ENCODE measurements at regions not wholly inside any gene's neighbourhood (a gene's known extent, or its start where the extent isn't known, plus 50 kb on each side); places are given as distances from the start of the nearest gene placed in this dataset.

DNA sequence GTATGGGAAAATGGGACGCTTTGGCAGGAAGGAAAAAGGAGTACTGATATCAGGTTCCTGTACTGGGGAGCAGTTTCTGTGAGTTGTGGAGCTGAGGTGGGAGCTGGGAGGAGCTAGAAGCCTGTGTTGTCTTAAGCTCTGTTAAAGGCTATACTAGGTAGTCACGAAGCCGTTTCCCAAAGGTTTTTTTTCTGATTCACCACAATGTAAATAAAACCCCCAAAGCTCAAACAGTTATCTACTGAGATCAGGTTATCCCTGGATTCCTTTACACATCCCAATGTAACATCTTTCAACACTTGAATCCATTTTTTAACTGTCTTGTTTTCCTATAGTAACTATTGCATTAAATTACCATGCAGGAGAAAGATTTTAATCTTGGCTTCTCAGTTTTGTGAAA, 297.4 kb upstream of the SFRP2 start:
- DNase-seq, result no peak

DNA sequence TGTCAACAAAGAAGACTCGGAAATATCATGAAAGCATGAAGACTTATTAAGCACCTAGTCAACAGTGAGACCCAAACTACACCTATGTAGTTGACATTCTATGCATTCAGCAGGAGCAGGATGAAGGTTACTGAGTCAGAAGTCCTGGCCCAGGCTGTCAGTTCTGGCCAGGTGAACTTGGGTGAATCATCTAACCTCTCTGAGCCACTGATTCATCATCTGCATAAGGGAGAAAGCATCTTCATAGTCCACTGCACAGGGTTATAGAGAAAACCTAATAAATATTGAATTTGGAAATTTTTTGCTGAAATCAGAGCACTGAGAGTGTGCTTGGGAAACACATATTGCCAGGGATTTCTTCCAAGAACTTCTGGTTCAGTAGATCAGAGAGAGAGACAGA, 296.0 kb upstream of the SFRP2 start:
- DNase-seq, result no peak

DNA sequence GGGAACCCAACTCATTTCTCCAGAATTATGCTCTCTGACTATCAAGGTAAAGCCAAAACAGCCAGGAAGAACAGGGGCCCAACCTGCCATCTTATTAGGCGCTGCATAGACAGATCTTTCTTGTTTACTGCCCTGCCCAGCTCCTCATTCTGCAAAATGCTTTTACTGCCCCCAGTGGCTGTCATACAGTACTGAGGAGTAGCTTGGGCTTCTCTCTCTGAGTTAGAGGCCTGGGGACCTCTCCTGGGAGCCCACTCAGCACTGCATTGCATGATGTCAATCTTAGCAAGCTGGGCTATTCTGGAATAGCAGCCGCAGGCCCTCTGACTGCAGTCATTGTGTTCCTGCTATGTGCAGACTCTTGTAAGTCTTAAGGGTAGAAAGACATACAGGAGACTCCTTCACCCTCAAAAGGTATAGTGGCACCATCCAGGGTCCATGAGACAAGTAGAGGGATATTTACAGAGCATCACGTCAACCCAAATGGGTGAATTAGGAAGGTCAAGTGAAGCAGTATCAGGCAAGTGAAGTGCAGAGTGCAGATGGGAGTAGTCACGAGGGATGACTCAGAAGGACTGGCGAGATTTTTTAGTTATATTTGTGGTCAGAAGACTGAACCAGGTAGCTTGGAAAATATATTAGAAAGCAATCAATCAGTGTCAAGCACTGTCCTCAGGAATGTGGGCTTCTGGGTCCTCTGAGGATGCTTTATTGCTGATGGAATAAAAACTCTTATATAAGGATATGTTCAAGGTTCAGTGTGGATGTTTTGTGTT, 294.1 kb upstream of the SFRP2 start:
- no peak for DNase-seq

DNA sequence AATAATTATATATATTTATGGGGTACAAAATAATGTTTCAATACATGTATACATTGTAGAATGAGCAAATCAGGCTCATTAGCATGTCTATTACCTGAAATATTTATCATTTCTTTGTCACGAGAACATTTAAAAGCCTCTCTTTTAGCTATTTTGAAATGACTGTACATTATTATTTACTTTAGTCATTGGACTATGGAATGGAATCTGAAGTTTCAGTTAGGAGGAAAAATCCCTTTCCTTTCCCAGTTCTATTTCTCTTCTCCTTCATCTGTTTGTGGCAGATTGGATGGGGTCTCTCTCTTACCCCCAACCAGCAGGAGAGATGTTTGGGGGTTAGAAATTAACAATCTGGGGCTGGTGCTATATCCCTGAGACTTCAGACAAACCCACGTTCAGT, 292.5 kb upstream of the SFRP2 start:
- DNase-seq, result no peak

DNA sequence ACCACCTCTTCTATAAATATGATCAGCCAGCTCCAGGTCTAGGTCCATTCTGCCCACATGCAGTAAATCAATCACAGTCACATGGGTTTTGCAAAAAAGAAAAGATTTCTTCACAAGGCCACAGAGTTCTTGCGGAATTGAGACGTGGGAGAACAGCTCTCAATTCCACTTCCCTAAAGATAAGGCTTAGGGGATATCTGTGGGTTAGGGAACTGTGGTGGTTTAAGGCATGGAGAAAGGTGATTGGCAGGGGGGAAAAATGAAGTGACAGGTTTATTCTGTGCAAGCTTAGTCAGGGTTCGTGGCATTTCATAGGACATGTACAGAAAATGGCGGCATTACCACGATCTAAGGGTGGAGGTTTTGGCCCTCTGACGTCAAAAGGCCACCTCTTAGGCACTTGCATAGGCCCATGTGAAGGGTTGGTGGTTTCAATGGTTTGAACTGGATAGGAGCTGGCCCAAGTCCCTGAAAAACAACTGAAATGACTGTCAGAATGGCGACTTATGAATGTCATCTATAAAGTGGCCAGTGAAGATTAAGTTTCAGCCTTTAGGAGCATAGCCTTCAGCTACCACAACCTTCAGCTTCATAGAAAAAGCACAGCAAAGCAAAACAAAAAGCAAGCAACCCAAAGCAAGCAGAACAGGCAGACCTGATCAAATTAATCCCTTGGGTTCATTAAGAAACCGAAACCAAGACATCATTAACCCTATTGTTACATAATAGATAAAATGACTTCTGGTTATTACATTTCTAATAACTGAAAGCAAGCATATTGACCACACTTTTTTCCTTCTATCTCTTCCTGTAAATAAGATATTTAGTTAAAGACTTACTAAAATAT, 289.8 kb upstream of the SFRP2 start:
- DNase-seq, result no peak

DNA sequence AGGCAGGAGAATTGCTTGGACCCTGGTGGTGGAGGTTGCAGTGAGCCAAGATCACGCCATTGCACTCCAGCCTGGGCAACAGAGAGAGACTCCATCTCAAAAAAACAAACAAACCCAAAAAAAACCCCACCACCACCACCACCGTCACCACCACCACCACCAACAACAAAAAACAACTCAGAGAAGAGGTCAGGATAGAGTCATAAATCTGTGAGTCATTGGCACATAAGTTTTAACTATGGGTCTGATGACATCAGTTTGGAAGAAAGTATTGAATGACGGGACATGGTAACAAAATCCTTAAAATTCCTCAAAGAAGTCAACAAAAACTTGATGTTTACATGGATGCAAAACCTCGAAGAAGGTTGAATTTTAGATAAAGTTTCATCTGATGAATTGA, 288.0 kb upstream of the SFRP2 start:
- no peak for DNase-seq

DNA sequence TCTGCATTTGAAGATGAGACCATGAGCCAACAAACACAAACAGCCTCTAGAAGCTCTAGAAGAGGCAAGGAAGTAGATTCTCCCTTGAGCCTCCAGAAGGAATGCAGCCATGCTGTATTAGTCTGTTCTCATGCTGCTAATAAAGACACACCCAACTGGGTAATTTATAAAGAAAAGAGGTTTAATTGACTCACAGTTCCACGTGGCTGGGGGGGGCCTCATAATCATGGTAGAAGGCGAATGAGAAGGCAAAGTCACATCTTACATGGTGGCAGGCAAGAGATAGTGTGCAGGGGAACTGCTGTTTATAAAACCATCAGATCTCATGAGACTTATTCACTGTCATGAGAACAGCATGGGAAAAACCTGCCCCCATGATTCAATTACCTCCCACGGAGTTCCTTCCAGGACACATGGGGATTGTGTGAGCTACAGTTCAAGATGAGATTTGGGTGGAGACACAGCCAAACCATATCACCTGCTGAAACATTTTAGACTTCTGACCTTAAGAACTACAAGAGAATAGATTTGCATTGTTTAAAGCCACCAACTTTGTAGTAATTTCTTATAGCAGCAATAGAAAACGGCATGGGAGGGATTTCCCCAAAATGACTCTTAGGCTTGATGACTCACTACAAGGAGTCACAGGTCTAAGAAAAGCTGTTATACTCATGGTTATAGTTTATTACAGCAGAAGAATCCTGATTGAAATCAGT, 284.4 kb upstream of the SFRP2 start:
- DNase-seq, result no peak

DNA sequence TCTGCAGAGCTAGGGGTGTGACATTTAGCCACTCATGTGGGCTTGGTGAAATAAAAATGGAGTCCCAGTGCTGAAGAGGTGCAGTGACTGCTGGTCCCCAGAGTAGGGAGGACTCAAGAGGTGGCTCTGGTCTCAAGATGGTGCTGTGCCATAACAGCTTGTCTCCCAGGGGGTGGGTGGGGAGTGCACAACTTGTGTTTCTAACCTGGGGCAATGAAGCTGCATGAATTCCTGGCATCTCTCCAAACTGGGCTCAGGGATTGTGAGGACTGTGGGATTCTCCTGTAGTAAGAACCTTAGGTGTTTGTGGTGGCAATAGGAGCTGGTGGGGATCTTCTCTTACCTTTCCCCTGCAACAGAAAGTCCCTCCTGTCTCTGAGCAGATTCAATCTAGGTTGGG, 278.9 kb upstream of the SFRP2 start:
- DNase-seq, result no peak

DNA sequence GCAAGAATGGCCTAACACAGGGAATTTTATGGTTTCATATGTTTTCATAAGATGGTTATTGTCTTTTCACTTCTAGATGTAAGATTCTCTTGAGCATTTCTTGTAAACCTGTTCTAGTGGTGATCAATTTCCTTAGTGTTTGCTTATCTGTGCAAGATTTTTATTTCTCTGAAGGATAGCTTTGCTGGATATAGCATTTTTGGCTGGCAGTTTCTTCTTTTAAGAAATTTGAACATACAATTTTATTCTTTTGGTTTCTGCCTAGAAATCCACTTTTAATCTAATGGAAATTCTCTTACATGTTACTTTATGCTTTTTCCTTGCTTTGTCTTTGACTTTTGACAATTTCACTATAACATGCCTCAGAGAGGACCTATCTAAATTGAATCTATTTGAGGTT, 276.5 kb upstream of the SFRP2 start:
- no peak for DNase-seq

DNA sequence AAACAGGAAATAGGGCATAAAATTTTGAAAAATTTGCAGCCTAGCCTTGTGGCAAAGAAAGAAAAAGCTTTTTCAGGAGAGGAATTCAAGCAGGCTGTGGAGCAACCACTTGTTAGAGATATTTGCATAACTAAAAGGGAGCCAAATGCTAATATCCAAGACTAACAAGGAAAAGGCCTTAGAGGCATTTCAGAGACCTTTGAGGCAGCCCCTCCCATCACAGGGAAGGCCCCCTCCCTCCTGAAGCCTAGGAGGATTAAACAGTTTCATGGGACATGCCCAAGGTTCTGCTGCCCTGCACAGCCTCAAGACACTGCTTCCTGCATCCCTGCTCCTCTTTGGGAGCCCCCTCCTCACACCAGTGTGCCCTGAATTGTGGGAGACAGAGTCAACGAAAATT, 275.4 kb upstream of the SFRP2 start:
- no peak for DNase-seq

DNA sequence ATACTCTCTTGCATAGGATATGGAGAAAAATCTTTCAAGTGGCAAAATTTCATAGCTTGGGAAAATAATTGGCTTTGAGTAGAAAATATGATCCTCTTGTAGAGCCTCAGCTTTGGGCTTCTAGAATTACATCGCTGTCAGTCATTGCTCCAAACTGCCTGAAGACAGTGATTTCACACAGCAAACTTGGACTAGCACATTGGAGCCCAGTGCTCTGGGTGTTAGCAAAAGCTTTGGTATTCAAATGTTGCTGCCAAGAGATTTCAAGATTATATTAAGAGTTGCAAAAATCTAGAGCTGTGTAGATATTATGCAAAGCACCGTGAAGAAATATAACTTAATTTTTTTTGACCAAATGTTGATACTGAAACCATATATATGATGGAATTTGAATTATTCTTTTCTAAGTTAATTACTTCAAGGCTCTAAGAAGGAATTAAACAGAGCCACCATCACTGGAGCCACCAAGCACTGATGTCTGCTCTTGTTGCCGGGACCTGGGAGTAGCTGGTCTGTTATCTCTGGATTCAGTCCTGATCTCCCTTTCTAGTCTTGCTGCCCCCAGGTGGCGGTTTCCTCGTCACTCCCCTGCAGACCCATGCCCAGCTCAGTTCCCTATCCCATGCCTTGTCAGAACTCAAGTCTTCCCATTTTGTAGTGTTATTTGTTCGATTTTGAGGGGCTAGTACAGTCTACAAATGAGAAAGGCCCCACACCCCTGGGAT, 260.7 kb upstream of the SFRP2 start:
- no peak for DNase-seq

DNA sequence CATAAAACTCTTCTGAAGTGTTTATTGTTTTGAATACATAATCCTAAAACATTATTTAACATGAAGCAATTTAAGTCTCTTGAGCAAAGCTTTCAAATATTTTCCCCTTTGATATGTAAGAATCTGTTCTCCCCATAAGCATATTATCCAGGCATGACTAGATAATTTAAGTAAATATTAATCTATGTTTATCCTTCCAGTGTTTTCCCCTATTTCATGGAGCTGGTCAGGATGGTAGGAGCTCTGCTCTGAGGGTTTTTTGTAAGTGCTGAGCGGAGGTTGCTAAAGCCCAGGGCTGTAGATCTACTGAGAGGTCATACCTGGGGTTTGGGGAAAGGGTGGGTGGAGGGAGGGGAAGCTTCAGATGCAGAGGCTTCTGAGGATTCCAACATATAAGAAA, 258.9 kb upstream of the SFRP2 start:
- DNase-seq, result no peak

DNA sequence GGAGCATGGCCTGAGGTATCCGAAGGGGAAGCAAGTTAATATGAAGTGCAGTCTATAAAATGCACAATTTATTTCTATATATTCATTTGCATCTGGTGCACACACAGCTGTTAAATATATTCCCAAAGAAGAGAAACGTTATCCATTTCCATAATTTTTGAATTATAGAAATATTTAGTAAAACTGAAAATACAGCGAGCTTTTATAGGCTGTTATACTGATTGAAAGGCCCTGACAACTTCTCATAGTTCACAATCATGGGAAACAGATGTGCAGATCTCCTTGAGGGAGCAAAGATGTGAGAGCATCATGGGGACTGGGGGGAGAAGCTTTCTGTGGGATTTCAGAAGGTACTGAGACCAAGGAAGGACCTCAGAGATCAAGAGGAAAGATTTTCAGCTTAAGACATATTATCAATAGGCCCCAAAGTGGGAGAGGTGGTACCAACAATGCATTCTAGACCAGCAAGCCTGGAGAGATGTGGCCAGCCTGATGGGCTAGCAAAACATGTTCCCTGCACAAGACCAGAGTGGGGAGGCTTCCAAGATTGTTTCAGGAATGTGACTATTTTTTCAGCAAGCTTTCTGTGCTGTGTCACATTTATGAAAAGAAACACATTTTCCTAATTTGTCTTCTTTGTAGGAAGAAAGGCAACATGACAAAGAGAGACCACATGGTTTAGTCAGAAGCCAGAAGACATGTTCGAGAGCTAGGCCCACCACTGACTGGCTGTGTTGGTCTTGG, 256.0 kb upstream of the SFRP2 start:
- DNase-seq, result no peak

DNA sequence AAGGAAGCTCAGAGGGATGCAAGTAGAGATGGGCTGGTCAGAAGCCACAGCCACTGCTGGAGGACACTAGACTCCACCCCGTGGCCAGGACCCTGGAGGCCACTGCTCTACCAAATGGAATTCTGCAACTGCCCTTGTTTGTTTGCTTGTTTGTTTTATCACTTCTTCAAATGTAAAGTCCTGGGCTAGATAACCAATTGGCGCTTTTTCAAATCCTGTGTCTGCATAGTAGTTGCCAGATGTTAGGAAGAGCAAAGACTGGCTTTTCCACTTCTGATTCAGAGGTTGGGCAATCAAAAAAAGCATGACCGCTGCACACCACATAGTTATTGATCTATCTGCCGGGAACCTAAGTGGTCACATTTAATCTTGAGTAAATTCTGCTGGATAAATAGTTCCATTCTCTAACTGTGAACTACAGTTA, 255.2 kb upstream of the SFRP2 start:
- DNase-seq, result no peak

DNA sequence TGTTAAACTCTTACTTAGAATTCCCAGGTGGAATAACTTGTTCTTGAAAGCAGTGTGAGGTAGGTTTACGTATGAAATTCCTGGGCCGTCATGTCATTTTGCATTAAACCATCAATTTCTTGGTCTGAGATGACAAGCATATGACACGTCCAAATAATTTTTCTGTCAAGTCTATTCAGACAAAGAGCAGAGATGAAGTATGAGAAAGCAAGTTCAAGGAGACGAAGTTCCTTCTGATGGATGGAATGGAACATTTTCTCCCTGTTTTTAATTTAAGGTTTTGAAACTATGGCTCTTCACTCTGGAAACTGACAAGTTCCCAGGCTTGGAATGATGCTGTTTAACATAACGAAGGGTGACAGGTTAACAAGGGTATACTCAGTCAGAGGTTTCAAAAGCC, 252.8 kb upstream of the SFRP2 start:
- no peak for DNase-seq

DNA sequence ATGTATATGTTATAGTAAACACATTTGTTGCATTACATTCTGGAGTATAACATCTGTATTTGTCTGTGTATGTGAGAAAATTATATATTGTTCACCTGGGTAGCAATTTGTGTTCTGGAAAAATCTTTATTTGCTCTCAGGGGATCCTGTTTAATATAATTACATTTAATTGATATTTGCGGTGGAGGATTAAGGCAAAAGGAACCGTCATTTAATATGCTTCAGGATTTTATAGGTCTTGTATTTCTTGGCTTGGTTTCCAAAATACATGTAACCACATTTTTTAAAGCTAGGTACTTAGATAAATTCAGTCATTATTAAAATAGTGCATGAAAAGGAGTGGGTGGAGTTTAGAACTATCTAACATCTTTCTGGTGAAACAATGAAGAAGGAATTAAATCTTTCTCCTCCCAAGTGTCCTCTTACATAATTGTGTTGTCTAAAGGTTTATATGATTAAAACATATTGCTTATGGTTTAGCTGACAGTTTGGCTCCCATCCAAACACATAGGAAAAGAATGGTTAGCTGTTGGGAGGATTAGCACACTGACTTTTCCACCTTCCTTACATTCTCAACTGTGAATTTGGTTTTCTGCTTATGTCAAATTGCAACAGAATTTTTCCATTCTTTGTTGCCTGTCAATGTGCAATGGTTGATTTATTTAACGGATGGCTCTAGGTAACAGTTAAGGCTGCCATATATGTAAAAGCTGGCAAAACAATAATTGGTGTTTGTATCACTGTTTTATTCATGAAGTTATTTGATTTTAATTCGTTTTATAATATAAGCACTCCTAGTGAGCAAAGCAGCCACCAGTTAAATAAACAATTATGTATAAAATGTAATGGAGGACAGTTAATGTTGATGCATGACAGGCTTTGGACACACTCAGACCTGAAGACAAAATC, 250.8 kb upstream of the SFRP2 start:
- no peak for DNase-seq

DNA sequence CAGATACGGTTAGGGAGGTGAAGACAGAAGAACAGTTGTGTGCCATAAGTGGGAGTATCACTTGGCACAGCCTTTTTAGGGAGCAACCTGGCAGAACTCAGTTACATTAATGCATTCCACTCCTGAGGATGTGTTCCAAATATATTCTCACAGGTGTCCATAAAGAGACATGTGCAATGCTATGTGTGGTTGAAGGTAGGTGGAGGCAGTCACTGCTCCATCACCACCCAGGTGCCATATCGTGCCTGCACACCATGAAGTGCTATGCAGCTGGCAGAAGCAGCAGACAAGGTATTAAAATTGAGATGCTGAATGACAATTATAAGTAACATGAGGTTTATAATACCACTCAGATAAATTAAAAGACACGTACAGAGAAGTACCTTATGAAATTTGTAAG, 248.0 kb upstream of the SFRP2 start:
- DNase-seq, result no peak

DNA sequence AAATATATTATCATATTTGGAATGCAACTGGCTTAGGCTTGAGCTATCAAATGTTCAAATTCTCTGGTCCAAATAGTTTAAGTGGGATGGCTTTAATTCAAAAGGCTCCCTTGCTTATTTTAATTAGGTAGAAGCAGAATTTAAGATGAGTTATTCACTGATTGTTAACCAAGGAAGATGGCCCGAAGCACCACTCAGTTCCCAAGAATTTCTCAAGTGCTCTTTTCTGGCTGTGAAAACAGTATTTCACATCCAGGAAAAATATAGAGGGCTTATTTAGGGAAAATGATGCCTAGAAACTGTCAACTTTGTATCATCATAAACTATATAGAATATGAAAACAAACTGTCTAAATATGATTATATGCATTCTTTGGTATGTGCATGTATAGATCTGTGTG, 246.5 kb upstream of the SFRP2 start:
- DNase-seq, result no peak

DNA sequence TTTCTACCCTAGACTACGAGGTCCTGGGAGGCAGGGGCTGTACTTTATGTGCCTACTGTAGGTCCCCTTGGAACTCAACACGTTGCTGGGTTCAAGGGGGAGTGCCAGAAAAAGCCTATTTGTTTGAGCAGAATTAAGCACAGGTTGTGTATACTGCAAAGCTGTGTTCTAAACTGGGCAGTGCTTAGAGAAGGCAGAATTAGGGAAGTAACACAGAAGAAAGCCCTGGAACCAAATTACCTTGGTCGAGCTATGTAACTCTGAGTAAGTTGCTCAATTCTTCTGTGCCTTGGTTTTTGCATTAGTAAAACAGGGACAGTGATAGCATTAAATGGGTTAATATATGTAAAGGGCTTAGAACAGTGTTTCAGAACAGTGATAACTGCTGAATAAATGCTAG, 245.0 kb upstream of the SFRP2 start:
- no peak for DNase-seq

DNA sequence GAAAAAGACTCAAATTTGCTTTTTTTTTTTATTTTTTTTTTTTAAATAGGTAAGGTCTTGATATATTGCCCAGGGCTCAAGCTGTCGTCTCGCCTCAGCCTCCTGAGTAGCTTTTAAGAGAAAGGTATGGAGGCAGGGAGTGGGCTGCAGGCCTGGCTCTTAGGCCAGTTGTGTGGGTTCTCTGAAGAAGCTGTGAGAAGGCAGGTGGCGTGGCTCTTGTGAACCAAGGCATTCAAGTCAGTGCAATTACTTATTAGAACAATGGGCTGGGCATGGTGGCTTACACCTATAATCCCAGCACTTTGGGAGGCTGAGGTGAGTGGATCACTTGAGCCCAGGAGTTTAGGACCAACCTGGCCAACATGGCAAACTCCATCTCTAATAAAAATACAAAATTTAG, 244.0 kb upstream of the SFRP2 start:
- no peak for DNase-seq

DNA sequence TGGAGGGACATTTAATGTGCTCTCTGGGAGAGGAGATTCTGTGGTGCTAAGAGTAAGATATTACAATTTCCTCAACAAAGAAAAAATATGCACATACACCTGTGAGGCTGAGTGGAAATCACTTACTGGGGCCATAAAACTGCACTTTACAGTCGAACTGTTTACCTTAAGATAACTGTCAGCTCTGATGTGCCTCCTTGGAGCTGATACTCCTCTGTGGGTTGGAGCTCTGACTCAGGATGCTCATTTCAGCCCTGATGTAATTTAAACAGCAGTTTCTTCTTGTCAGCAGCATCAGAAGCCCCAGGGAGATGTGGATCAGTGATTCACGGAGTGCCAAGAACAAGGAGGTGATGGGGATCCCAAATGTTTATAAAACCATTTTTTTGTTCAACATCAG, 241.9 kb upstream of the SFRP2 start:
- DNase-seq, result no peak
